ENCODE measurements at regions not wholly inside any gene's neighbourhood (a gene's known extent, or its start where the extent isn't known, plus 50 kb on each side); places are given as distances from the start of the nearest gene placed in this dataset.

DNA sequence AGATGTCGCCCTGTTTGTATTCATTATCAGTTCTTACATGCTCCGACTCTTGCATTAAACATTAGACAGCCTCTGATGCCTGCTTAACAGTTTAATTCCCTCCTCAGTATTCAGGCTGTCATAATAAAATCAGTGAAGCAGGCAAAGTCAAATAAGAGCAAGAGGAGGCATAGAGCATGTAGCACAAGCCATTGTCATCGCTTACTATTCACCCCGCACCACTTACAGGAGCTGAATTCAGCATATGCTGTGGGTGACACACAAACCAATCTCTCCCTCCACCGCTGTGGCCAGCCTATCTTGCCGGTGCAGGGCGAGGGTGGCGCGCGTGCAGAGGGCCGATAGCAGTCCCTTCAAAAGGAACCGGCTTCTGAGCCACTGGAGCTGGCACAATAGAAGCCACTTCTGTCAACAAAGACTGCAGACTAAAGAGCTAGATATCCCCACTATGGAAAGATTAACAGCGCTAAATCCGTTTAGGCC is 433.2 kb upstream of the MGMT start:
- DNase-seq (ENCODE audit: low read depth): peak; percentile 12
- TF ChIP-seq CTCF (conservative IDR thresholded peaks at IDR 0.05; ENCODE audit: low read depth, low read length): no peak
- no peak overlapping the region for H3K4me3 ChIP-seq (ENCODE audit: low read depth, low read length)

DNA sequence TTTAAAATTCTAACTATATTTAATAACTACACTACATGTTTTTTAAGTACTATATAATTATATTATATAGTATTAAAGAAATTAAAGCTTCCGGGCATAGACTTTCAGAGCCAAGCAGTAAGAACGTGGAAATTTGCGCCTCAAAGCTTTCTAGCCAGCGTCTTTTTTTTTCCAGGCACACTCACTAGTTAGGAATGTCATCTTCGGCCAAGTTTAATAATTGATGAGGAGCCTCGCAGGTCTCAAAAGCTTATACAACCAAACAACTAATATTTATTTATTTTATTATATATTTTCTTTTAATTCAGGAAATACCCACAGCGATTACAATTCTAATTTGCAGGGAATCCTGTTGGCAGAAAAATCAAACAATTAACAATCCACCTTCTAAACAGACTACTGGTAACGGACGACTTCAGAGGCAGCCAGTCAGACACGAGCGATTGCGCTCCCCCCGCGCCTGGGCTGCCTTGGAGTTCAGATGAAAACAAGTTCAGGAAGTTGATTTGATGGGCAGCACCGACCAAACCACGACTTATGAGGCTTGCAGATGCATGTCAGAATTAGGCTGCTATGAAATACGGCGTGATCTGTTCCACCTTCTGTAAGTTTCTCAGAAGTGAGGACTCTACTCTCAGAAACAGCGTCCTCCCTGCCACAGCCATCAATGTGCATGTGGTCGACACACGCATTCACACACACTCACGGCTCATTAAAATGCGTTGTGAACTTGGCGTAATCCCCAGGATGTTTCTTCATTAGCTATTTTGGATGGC is 431.8 kb upstream of the MGMT start:
- DNase-seq (ENCODE audit: low read depth): peak; percentile 77
- TF ChIP-seq CTCF (conservative IDR thresholded peaks at IDR 0.05; ENCODE audit: low read depth, low read length): no peak
- peak overlapping the region; percentile 47 for H3K4me3 ChIP-seq (ENCODE audit: low read depth, low read length)

DNA sequence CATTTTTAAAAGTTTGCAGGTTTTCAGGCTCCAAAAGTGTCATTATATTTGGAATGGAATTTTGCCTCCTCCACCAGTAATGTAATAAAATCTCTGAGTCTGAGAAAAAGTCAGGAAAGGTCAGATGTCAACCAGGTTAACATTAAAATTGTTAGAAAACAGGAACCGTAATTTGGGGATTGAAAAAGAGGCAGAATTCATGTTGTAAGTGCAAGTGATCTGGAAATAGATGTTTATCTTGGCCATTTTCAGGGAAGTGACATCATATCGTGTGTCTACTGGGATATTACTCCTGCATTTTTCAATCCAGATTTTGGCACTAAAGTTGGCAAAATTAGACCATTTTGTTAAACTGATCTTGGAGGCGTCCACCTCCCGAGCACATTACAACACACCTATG is 428.5 kb upstream of the MGMT start:
- H3K4me3 ChIP-seq (ENCODE audit: low read depth, low read length): no peak overlapping the region
- no peak for TF ChIP-seq CTCF (conservative IDR thresholded peaks at IDR 0.05; ENCODE audit: low read depth, low read length)
- no peak for DNase-seq (ENCODE audit: low read depth)

DNA sequence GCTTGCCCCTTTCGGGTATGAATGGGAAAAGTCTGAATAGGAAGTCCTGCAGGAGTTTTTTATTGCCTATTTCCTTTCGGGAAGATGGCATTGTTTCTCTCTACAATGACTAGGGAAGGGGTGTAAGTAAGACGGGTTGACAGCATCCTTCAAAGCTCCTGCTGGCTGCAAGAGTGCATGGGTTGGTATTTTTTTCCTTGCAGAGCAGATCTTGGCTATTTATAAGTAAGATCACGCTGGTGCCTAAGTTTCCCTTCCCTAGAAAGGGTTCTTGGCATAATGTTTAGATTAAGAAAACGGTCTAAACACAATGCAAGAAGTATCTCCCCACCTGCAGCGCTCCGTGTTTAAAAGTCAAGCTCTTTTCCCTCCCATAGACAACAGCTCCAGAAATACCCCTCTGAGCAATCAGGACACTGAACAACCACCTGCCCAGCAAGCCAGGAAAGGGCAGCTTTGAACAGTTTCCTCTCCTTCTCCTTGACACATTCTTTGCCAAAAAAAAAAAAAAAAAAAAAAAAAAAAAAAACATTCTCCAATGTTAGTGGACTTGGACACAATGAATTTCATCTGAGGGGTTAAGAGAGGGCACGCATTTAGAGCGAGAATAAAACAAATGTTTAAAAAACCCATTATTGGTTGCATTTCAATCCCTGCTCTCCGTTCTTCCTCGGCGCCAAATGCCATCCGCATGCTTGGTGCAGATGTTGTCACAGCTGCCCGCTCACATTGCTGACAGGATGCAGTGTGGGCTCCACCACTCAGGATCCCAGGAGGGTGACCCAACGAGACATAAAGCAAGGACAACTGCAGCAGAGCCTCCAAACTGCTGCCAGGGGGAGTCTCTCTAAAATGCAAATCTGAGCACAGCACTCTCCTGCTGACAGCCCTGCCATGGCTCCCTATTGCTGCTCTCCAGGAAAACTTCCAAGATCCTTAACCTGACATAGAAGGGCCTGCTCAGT is 427.4 kb upstream of the MGMT start:
- DNase-seq (ENCODE audit: low read depth): no peak
- no peak for TF ChIP-seq CTCF (conservative IDR thresholded peaks at IDR 0.05; ENCODE audit: low read depth, low read length)
- no peak overlapping the region for H3K4me3 ChIP-seq (ENCODE audit: low read depth, low read length)

DNA sequence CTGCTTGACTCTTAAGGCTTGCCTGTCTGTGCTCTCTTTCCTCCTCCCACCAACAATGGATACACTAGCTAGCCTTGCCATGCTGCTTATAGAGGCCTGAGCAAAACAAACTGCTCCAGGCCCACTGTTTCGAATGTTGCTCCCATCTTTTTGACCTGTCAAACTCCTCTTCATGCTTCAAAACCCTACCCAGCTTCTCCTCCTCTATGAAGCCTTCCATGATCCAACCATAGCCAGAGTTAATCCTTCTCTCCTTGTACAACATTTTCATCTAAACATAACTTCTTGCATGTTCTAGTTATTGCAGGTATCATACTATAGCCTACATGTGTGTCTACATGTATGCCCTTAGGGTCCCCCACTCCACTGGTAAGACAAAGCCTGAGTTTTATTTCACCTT is 426.7 kb upstream of the MGMT start:
- no peak for DNase-seq (ENCODE audit: low read depth)
- TF ChIP-seq CTCF (conservative IDR thresholded peaks at IDR 0.05; ENCODE audit: low read depth, low read length): no peak
- H3K4me3 ChIP-seq (ENCODE audit: low read depth, low read length): no peak overlapping the region

DNA sequence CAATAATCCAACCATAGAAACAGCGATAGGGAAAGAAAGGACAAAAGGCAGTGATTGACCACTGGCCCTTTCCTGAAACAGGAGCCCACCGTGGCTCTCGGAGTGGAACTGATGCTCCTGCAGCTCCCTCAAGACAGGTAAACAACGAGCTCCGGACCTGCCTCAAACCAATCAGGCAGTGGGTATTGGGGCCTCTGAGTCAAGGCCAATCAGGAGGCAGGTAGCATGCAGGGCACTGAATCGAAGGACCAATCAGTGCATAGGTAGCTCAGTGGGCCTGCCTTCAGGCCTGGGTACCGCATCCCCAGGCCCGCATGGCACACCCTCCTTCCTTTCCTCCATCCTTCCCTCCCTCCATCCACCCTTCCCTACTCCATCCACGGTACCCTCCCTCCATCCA is 425.1 kb upstream of the MGMT start:
- DNase-seq (ENCODE audit: low read depth): no peak
- no peak overlapping the region for H3K4me3 ChIP-seq (ENCODE audit: low read depth, low read length)
- no peak for TF ChIP-seq CTCF (conservative IDR thresholded peaks at IDR 0.05; ENCODE audit: low read depth, low read length)
